ENCODE measurements at regions not wholly inside any gene's neighbourhood (a gene's known extent, or its start where the extent isn't known, plus 50 kb on each side); places are given as distances from the start of the nearest gene placed in this dataset.

DNA sequence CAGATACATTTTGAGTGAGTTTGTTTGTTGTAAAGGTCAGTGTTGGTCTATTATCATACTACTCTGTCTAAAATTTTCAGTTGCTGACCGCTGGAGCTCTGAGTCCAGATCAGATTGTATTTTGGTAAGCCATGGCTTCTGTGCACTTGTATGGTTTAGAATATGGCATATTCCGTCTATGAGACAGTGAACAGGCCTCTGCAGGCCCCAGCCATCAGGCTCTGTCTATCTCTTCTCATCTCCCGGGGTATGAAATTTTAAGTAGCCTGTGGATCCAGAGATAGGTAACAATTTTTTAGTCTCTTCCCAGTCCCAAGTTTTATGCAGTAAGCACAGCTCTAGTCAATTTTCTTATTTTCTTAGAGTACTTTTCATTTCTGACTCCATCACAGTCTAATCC lies 1929.1 kb upstream of the SEL1L start:
- H3K27ac ChIP-seq (ENCODE audit: low read depth, low read length) = no peak overlapping the region
- H3K4me3 ChIP-seq (ENCODE audit: low read length) = no peak overlapping the region
- H3K36me3 ChIP-seq (ENCODE audit: control insufficient read depth, insufficient read depth, low read length) = no peaks in the 10 kb centered on the region
- no peaks in the 10 kb centered on the region for H3K27me3 ChIP-seq (ENCODE audit: control insufficient read depth, insufficient read depth, low read length)
- no peaks in the 10 kb centered on the region for H3K4me1 ChIP-seq (ENCODE audit: control insufficient read depth, insufficient read depth, low read length)
- no peak overlapping the region for H3K9ac ChIP-seq (ENCODE audit: low read length)

DNA sequence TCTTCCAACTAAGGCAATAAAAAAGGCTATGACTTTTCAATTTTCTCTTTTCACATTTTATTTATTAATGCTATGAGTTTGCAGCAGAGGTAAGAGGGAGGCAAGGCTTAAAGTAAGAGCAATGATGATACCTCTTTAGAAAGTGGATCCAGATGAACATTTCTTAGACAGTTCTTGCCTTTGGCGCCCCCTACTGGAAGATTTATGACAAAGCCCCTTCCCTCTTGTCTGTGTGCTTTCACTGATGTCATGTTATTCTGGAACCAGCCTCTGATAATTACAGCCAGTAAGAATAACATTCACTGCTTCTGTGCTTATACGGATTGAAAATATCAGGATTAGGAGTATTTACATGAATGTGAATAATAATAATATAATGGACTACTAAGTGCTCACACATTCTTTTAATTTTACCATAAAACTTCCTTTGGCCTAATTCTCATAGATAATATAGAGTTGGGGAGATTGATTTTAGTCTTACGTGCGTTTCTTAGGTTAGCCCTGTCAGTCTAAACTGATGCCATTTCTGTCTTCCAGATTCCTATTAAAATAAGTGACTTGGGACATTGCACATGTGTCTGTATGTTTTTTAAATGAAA lies 1929.9 kb upstream of the SEL1L start:
- no peaks in the 10 kb centered on the region for H3K36me3 ChIP-seq (ENCODE audit: control insufficient read depth, insufficient read depth, low read length)
- no peaks in the 10 kb centered on the region for H3K27me3 ChIP-seq (ENCODE audit: control insufficient read depth, insufficient read depth, low read length)
- H3K27ac ChIP-seq (ENCODE audit: low read depth, low read length) = no peak overlapping the region
- no peak overlapping the region for H3K9ac ChIP-seq (ENCODE audit: low read length)
- H3K4me3 ChIP-seq (ENCODE audit: low read length) = no peak overlapping the region
- no peaks in the 10 kb centered on the region for H3K4me1 ChIP-seq (ENCODE audit: control insufficient read depth, insufficient read depth, low read length)

DNA sequence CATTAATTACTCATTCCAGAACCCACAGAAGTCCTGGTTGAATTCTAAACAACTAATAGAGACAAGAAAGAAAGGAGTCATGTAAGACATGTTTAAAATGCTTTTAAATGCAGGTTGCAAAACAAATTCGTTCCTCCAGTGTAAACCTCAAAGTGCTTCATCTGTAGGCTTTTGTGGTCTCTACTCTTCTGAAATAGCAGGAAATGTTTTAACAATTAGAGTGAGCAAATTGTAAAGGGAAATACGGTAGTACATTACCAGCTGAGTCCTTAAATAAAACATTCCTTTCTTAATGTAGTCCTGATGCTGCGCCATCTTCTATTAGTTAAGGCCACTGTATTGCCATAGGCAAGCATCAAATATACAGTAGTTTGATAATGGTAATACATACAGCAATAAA lies 1934.2 kb upstream of the SEL1L start:
- Histone ChIP-seq H3K9ac (ENCODE audit: low read length) (no peak overlapping the region), H3K27ac (ENCODE audit: low read depth, low read length) (no peak overlapping the region), H3K4me1 (ENCODE audit: control insufficient read depth, insufficient read depth, low read length) (no peaks in the 10 kb centered on the region), H3K27me3 (ENCODE audit: control insufficient read depth, insufficient read depth, low read length) (no peaks in the 10 kb centered on the region), H3K4me3 (ENCODE audit: low read length) (no peak overlapping the region), H3K36me3 (ENCODE audit: control insufficient read depth, insufficient read depth, low read length) (no peaks in the 10 kb centered on the region)

DNA sequence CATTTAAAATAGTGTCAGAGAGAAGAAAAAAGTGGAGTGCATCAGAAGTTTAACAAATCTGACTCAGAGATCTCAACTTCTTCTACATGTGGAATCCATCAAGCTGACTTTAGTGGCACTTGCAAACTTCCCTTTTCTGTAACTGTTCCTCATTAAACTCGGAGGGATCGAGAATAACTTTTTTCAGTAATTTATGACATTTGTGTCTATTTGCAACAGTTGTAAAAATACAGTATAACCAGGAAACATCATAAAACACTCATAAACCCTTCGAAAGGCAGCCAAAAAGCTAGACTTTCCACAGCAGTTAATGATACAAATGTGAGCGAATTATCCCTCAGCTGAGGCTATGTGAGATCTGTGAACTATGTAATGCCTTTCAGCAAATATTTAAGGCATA lies 1936.8 kb upstream of the SEL1L start:
- Histone ChIP-seq H3K27me3 (ENCODE audit: control insufficient read depth, insufficient read depth, low read length) (no peaks in the 10 kb centered on the region), H3K4me3 (ENCODE audit: low read length) (no peak overlapping the region), H3K36me3 (ENCODE audit: control insufficient read depth, insufficient read depth, low read length) (no peaks in the 10 kb centered on the region), H3K9ac (ENCODE audit: low read length) (no peak overlapping the region), H3K4me1 (ENCODE audit: control insufficient read depth, insufficient read depth, low read length) (no peaks in the 10 kb centered on the region), H3K27ac (ENCODE audit: low read depth, low read length) (no peak overlapping the region)

DNA sequence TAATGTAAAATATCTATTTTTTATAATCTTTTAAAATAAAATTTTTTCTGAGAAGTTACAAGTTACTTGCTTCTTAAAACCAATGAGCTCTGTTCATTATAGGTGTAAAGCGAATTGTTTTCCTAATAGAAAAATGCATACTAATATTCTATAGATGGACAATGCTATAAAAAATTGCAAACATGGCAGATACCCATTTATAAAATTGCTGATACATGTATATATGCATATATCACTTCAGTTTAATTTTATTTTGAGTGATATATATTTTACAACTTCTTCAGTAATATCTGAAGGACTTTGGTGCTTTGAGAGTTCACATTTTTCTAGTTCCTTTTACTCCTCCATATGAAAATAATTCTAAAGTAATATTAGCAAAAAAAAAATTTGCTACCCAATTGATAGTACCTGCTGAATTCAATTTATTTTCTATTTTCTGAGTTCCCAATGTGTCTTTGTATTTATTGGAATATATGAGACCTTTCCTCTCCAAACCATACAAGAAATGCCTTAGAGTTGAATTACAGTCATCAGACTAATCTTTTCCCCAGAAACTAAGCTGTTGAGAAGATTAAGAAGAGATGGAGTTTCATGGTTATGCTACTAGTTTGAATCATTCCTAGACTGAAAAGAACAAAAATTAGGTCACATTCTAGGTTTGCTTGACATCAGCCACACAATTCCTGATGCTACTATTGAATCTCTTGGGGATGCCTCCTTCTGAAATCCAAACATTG lies 1937.5 kb upstream of the SEL1L start:
- H3K4me3 ChIP-seq (ENCODE audit: low read length) = no peak overlapping the region
- H3K4me1 ChIP-seq (ENCODE audit: control insufficient read depth, insufficient read depth, low read length) = no peaks in the 10 kb centered on the region
- H3K27me3 ChIP-seq (ENCODE audit: control insufficient read depth, insufficient read depth, low read length) = no peaks in the 10 kb centered on the region
- H3K36me3 ChIP-seq (ENCODE audit: control insufficient read depth, insufficient read depth, low read length) = no peaks in the 10 kb centered on the region
- no peak overlapping the region for H3K27ac ChIP-seq (ENCODE audit: low read depth, low read length)
- no peak overlapping the region for H3K9ac ChIP-seq (ENCODE audit: low read length)

DNA sequence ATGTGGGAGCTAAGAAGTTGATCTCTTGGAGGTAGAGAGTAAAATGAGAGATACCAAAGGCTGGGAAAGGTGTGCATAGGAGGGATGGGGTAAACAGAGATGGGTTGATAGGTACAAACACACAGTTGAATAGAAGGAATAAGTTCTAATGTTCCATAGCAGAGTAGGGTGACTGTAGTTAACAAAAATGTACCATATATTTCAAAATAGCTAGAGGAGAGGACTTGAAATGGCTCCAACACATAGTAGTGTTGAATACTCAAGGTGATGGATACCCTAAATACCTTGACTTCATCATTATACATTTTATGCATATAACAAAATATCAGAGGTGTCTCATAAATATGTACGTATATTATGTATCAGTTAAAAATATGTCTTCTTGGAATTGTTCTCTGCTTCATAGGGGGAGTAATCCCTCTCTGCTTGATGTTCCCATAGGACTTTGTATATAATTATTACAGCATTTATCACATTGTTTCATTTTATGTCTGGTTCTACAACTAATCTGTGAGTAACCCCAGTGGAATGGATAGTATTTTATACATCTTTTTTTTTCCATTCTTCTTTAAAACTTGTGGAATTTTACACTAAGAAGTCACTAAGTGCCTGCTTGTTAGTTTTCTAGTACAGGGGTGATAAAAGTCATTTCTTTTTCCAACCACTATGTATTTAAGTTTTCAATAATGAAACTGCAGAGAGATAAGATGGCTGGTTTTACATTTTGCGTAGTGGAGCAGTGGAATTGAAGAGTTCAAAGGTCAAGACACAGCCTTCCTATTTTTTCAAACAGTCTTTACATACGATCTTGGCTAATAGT lies 1940.0 kb upstream of the SEL1L start:
- no peak overlapping the region for H3K27ac ChIP-seq (ENCODE audit: low read depth, low read length)
- no peaks in the 10 kb centered on the region for H3K36me3 ChIP-seq (ENCODE audit: control insufficient read depth, insufficient read depth, low read length)
- no peak overlapping the region for H3K9ac ChIP-seq (ENCODE audit: low read length)
- H3K4me1 ChIP-seq (ENCODE audit: control insufficient read depth, insufficient read depth, low read length) = no peaks in the 10 kb centered on the region
- H3K4me3 ChIP-seq (ENCODE audit: low read length) = no peak overlapping the region
- H3K27me3 ChIP-seq (ENCODE audit: control insufficient read depth, insufficient read depth, low read length) = no peaks in the 10 kb centered on the region

DNA sequence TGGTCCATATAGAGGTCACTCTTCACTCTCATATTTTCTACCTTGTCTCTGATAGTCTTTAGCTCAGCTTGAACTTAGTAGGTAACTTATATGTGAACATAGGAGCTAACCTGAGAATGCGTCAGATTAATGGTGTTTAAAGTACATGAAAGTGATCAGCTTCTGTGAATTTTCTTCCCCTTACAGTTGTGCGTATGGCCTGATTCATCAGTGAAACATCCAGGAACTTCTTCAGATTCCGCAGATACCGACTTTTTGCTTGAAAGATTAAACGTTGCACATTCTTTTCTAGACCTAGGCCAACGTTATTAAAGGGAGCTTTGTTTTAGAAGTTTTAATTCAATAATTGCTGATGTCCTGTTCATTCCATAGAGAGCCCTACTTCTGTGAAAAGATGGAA lies 1945.1 kb upstream of the SEL1L start:
- H3K4me1 ChIP-seq (ENCODE audit: control insufficient read depth, insufficient read depth, low read length) = no peaks in the 10 kb centered on the region
- H3K27ac ChIP-seq (ENCODE audit: low read depth, low read length) = no peak overlapping the region
- H3K4me3 ChIP-seq (ENCODE audit: low read length) = no peak overlapping the region
- H3K9ac ChIP-seq (ENCODE audit: low read length) = no peak overlapping the region
- H3K27me3 ChIP-seq (ENCODE audit: control insufficient read depth, insufficient read depth, low read length) = no peaks in the 10 kb centered on the region
- H3K36me3 ChIP-seq (ENCODE audit: control insufficient read depth, insufficient read depth, low read length) = no peaks in the 10 kb centered on the region

DNA sequence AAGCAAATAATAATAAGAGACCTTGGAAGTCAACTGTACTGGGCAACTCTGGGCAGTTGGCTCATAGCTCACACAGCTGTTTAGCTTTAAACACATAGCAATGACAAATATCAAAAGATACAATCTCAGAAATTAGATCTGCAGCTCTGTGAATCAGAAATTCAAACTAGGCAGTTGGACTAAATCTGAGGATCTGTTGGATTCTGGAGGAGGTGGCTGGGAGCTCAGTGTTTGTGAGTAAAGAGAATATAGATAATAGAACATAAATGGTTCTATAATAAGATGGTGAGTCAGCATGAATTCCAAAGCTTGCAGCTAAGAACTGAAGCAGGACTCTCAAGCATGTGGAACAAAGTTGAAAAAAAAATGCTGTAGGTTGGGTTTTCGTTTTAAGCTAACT lies 1949.4 kb upstream of the SEL1L start:
- H3K9ac ChIP-seq (ENCODE audit: low read length) = no peak overlapping the region
- H3K27ac ChIP-seq (ENCODE audit: low read depth, low read length) = no peak overlapping the region
- H3K27me3 ChIP-seq (ENCODE audit: control insufficient read depth, insufficient read depth, low read length) = no peaks in the 10 kb centered on the region
- no peaks in the 10 kb centered on the region for H3K36me3 ChIP-seq (ENCODE audit: control insufficient read depth, insufficient read depth, low read length)
- H3K4me1 ChIP-seq (ENCODE audit: control insufficient read depth, insufficient read depth, low read length) = no peaks in the 10 kb centered on the region
- H3K4me3 ChIP-seq (ENCODE audit: low read length) = no peak overlapping the region

DNA sequence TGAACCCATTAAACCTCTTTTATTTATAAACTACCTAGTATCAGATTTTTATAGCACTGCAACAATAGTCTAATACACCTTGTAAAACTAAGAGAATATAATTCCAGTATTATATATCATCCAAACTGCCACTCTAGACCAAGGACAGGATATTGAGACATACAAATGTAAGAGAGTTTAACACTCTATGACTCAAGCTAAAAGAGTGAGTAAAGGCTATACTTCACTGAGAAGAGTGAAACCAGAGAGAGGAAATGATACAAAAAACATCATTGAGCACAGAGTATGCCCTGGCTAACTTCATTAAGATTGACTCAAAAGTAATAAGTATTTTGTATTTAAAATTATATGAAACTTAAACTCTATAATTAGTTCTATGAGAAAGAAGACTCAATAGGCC lies 1951.9 kb upstream of the SEL1L start:
- no peak overlapping the region for H3K4me3 ChIP-seq (ENCODE audit: low read length)
- no peaks in the 10 kb centered on the region for H3K27me3 ChIP-seq (ENCODE audit: control insufficient read depth, insufficient read depth, low read length)
- no peak overlapping the region for H3K27ac ChIP-seq (ENCODE audit: low read depth, low read length)
- H3K9ac ChIP-seq (ENCODE audit: low read length) = no peak overlapping the region
- H3K4me1 ChIP-seq (ENCODE audit: control insufficient read depth, insufficient read depth, low read length) = no peaks in the 10 kb centered on the region
- H3K36me3 ChIP-seq (ENCODE audit: control insufficient read depth, insufficient read depth, low read length) = no peaks in the 10 kb centered on the region

DNA sequence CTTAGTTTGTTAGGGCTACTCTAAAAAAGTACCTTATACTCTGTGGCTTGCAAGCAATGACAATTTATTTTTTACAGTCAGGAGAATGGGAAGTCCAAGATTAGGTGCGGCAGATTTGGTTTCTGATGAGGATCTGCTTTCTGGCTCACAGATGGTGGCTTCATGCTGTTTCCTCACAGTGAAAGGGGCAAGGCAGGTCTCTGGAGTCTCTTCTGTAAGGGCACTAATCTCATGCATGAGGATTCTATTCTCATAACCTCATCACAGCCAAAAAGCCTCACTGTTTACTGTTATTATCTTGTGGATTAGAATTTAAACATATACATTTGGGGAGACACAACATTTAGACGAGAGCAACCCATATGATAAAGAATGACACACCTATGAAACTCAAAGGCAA lies 1957.4 kb upstream of the SEL1L start:
- Histone ChIP-seq H3K4me3 (ENCODE audit: low read length) (no peak overlapping the region), H3K36me3 (ENCODE audit: control insufficient read depth, insufficient read depth, low read length) (no peaks in the 10 kb centered on the region), H3K9ac (ENCODE audit: low read length) (no peak overlapping the region), H3K27me3 (ENCODE audit: control insufficient read depth, insufficient read depth, low read length) (no peaks in the 10 kb centered on the region), H3K27ac (ENCODE audit: low read depth, low read length) (no peak overlapping the region), H3K4me1 (ENCODE audit: control insufficient read depth, insufficient read depth, low read length) (no peaks in the 10 kb centered on the region)

DNA sequence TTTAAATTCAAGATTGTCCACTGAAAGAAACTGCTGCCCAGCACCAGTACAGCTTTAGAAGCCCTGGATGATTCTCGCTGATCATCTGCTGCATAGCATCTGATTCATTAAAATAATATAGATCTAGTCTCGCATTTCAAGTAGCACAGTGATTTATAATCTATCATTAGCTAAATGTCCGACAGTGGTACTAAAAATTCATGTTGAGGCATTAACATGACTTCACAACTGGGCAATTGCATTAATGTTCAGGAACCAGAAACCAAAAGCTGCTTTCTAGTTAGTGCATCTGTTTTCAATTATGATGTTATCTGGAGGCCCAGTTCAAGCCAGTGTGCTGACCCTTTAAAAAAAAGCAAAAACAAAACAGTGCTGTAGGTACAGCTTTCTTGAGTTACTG lies 1987.2 kb upstream of the SEL1L start:
- Histone ChIP-seq H3K27me3 (ENCODE audit: control insufficient read depth, insufficient read depth, low read length) (no peaks in the 10 kb centered on the region), H3K27ac (ENCODE audit: low read depth, low read length) (no peak overlapping the region), H3K9ac (ENCODE audit: low read length) (no peak overlapping the region), H3K4me3 (ENCODE audit: low read length) (no peak overlapping the region), H3K4me1 (ENCODE audit: control insufficient read depth, insufficient read depth, low read length) (no peaks in the 10 kb centered on the region), H3K36me3 (ENCODE audit: control insufficient read depth, insufficient read depth, low read length) (no peaks in the 10 kb centered on the region)

DNA sequence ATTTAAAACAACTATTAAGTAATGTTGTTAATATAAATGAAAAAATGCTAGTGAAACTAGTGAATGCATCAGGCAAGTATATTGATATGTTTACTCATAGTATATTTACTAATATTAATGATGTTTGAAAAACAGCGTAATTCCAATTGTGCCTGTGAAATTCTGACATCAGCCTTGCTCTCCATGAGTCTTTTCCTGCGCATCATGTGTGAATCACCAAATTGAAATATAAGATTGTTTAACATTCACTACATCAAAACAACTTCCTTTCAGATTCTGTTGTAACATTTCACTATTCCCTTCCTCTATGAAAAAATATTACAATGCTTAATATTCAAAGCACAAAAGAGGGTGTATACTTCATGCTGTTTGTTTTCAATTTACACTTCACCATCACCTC lies 1995.9 kb upstream of the SEL1L start:
- Histone ChIP-seq H3K27ac (ENCODE audit: low read depth, low read length) (no peak overlapping the region), H3K4me1 (ENCODE audit: control insufficient read depth, insufficient read depth, low read length) (no peaks in the 10 kb centered on the region), H3K36me3 (ENCODE audit: control insufficient read depth, insufficient read depth, low read length) (no peaks in the 10 kb centered on the region), H3K27me3 (ENCODE audit: control insufficient read depth, insufficient read depth, low read length) (no peaks in the 10 kb centered on the region), H3K4me3 (ENCODE audit: low read length) (no peak overlapping the region), H3K9ac (ENCODE audit: low read length) (no peak overlapping the region)

Data from rectal smooth muscle tissue (tissue), 1 donor.